GM12872 (cell line): ENCODE measurements at regions not wholly inside any gene's neighbourhood (a gene's known extent, or its start where the extent isn't known, plus 50 kb on each side); places are given as distances from the start of the nearest gene placed in this dataset.

ENCODE experiments used
- TF ChIP-seq, protein P1 (sequence below): IDR thresholded peaks from 3 replicates; pipeline ENCODE4 v1.5.1; 2011; ENCODE audit warnings: low read depth, mild to moderate bottlenecking, low read length, moderate library complexity; ENCODE audit not compliant: insufficient read depth

DNA sequence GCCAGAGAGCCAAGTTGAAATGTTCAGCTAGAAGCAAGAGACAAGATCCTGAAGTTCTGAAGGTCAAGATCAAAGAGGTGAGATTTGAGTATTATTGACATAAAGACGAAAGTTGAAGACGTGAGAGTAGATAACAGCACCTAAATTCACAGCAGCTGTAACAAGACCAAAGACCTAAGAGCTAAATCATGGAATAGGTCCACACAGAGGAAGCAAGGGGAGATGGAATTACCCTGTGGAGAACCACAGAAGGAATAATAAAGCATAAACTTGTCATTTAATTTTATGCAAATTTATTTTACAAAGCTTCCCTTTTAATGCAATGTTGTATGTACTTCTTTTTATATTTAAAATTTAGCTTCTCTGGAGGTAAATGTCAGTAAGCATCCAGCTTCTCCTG is 523.7 kb downstream of the NR2F1-AS1 start:
- TF ChIP-seq, protein P1, sequence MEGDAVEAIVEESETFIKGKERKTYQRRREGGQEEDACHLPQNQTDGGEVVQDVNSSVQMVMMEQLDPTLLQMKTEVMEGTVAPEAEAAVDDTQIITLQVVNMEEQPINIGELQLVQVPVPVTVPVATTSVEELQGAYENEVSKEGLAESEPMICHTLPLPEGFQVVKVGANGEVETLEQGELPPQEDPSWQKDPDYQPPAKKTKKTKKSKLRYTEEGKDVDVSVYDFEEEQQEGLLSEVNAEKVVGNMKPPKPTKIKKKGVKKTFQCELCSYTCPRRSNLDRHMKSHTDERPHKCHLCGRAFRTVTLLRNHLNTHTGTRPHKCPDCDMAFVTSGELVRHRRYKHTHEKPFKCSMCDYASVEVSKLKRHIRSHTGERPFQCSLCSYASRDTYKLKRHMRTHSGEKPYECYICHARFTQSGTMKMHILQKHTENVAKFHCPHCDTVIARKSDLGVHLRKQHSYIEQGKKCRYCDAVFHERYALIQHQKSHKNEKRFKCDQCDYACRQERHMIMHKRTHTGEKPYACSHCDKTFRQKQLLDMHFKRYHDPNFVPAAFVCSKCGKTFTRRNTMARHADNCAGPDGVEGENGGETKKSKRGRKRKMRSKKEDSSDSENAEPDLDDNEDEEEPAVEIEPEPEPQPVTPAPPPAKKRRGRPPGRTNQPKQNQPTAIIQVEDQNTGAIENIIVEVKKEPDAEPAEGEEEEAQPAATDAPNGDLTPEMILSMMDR: no peak

DNA sequence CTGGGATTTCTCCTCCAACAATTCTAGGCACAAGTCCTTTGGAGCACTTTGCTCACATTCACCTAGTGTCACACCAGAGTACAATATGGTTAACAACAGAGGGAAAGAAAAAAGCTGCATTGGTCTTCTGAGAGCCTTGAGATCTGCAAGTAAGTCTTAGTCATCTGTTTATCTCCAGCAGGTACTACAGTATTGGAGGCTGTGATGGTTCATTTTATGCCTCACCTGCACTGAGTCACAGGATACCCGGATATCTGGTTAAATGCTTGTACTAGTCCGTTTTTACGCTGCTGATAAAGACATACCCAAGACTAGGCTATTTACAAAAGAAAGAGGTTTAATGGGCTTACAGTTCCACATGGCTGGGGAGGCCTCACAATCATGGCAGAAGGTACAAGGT is 525.0 kb downstream of the NR2F1-AS1 start:
- TF ChIP-seq, protein P1: no peak

DNA sequence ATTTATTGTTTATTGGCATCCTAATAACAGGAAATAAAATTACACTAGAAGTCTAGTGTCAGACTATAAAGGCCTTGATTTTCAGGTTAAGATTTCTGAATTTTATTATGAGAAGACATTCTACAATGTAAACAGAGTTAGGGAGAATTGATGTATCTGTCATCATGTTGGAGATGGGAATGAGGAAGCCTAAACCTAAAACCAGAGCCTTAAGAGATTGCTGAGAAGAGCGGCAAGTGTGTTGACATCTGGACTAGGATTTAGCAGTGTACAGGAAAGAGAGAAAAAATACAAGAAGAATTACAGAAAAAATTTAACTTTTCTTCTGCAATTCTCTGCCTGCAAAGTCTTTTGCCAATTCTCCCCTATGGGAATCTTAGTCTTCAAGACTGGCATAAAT is 525.5 kb downstream of the NR2F1-AS1 start:
- TF ChIP-seq, protein P1: no peak

DNA sequence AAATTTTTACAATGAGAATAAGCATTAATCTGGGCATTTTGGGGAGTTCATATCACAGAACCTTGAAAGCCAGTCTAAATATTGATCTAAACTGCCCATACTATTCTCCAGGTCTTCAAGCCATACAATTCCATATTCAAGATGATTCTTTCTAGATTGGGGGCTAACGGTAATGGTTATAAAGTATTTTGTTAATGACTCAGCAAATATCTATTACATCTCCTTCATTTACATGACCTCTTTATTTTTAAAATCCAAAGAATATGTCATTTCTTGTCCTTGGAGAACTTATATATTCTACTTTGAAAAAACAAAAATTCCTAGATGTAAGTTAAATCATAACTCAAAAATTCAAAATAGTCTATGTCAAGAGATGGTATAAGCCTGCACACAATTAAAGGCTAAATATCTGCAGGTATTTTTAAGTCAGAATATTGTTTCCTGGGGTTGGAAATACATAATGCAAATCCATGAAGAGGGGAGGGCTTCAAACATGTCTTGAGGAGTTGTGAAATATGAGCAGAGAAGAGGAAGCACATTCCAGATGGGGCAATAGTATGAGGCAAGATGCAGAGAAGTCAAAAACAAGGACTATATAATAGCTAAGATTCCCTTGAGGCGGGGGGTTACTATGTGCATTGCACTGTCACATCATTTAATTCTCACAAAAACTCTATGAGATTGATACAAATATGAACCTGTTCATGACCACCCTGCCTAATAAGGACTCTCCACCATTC is 526.4 kb downstream of the NR2F1-AS1 start:
- TF ChIP-seq, protein P1: no peak

DNA sequence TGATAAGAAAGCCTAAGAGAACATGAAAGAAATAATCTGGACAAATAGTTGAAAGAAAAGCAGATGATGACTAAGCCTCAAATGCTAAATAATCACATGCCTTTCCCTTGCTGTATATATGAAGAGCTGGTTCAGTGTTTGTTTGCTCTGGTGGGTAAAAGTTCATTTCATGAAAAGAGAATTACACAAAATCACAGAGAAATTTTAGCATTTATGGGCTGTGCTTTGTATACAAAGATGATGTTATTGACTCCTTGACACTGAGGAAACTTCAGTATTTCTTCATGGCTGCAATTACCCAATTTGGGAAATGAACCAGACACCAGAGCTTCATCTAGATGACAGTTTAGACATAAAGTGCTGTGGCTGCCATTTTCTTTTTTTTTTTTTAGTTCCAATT is 527.2 kb downstream of the NR2F1-AS1 start:
- TF ChIP-seq, protein P1: no peak

DNA sequence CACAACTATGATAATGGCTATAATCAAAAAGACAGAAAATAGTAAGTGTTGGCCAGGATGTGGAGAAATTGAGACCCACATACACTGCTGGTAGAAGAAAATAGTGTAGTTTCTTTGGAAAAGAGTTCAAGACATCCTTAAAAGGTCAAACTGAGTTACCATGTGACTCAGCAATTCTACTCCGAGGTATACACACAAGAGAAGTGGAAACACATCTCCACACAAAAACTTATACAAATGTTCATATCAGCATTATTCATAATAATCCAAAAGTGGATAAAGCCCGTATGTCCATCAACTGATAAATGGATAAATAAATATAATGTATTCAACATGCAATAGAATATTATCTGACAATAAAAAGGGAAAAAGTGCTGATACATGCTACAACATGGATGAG is 532.2 kb downstream of the NR2F1-AS1 start:
- TF ChIP-seq, protein P1: no peak

DNA sequence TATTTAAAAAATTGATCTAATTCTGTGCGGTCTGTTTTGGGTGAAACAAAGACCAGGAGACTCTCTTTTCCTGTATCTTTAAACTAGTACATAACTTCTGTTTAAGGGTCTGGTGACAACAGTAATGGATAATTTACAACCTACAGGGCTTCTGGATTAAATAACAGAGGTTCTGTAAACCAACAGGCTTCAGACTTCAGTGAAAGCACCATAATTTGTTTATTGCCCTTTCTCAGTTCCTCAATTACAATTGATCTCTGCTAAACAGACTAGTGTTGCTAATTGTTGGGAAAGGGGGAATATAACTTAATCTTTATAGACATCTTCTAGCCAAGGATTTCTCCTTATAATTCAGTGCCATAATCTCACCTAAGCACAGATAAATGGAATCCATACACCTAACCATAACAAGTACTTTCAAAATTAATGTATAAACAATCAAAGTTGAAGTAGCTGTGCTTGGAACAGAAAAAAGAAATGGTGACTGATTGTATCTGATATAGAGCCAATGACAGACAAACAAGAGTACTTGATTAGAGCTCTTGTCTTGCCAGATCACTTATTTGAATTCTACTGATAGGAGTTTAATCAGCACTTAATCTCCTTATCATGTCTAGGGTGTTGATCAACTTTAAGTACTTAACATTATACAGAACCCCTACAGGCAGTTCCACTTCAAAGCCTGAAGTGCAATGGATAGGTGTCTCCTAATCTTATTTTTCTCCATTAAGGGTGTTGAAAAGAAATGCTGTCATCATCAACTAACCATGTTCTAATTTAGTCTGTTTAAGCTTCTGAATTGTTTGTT is 536.0 kb downstream of the NR2F1-AS1 start:
- TF ChIP-seq, protein P1: no peak
